ENCODE measurements at regions not wholly inside any gene's neighbourhood (a gene's known extent, or its start where the extent isn't known, plus 50 kb on each side); places are given as distances from the start of the nearest gene placed in this dataset.
"Not testable (repeated sequence)": the region's sequence is repeated elsewhere in the genome, so short reads cannot be mapped to it uniquely, and the experiment has no call there.

DNA sequence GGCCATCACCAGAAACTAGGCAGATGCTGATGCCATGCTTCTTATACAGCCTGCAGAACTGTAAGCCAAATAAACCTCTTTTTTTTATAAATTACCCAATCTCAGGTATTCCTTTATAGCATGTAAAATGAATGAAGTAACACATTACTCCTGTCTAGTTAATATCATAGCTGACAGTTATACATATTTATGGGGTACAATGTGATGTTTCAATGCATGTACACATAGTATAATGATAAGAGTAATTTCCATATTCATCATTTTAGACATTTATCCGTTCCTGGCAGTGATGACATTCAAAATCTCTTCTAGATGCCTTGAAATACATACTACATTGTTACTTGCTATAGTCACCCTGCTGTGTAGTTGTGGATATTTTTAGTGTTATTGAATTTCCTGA, 85.4 kb upstream of the SLC35F3 start:
- peak; percentile 35 for FAIRE-seq
- DNase-seq (ENCODE audit: insufficient read length, low spot score), result no peak

DNA sequence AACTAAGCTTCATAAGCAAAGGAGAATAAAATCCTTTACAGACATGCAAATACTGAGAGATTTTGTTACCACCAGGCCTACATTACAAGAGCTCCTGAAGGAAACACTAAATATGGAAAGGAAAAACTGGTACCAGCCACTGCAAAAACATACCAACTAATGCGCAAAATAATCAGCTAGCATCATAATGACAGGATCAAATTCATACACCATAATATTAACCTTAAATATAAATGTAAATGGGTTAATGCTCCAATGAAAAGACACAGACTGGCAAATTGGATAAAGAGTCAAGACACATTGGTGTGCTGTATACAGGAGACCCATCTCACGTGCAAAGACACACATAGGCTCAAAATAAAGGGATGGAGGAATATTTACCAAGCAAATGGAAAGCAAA, 80.3 kb upstream of the SLC35F3 start:
- not testable (repeated sequence) for DNase-seq (ENCODE audit: insufficient read length, low spot score); FAIRE-seq

More for the DNA sequence above, 85.4 kb upstream of the SLC35F3 start:
- TF ChIP-seq, protein P1, sequence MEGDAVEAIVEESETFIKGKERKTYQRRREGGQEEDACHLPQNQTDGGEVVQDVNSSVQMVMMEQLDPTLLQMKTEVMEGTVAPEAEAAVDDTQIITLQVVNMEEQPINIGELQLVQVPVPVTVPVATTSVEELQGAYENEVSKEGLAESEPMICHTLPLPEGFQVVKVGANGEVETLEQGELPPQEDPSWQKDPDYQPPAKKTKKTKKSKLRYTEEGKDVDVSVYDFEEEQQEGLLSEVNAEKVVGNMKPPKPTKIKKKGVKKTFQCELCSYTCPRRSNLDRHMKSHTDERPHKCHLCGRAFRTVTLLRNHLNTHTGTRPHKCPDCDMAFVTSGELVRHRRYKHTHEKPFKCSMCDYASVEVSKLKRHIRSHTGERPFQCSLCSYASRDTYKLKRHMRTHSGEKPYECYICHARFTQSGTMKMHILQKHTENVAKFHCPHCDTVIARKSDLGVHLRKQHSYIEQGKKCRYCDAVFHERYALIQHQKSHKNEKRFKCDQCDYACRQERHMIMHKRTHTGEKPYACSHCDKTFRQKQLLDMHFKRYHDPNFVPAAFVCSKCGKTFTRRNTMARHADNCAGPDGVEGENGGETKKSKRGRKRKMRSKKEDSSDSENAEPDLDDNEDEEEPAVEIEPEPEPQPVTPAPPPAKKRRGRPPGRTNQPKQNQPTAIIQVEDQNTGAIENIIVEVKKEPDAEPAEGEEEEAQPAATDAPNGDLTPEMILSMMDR (IDR thresholded peaks at IDR 0.05; ENCODE audit: insufficient read depth, missing control alignments), result no peak

DNA sequence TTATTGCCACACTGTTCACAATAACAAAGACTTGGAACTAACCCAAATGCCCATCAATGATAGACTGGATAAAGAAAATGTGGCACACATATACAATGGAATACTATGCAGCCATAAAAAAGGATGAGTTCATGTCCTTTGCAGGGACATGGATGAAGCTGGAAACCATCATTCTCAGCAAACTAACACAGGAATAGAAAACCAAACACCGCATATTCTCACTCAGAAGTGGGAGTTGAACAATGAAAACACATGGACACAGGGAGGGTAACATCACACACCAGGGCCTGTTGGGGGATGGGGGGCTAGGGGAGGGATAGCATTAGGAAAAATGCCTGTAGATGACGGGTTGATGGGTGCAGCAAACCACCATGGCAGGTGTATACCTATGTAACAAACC, 76.5 kb upstream of the SLC35F3 start:
- DNase-seq (ENCODE audit: insufficient read length, low spot score); FAIRE-seq: not testable (repeated sequence)

DNA sequence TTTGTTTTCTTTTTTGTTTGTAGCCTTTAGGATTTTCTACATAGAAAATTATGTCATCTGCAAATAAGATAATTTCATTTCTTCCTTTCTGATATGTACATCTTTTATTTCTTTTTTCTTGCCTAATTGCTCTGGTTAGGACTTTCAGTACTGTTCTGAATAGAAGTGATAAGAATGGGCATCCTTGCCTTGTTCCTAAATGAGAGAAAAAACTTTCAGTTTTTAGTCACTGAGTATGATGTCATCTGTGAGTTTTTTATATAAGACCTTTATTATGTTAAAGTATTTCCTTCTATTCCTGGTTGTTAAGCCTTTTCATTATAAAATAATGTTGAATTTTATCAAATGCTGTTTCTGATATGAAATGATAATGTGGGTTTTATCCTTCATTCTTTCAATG, 76.0 kb upstream of the SLC35F3 start:
- TF ChIP-seq, protein P1 (IDR thresholded peaks at IDR 0.05; ENCODE audit: insufficient read depth, missing control alignments), result no peak
- DNase-seq (ENCODE audit: insufficient read length, low spot score) (no peak), FAIRE-seq (peak; percentile 46)

DNA sequence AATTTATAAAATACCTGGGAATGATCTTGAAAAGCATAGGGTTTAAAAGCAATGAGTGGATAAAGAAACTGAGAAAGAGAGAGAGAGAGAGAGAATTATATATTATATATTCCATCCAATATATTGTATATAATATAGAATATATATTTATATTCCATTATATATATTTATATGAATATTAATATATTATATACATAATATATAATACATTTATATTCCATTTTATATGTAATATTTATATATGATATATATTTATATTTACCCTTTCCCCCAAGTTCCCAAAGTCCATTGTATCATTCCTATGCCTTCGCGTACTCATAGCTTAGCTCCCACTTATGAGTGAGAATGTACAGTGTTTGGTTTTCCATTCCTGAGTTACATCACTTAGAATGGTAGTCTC, 69.9 kb upstream of the SLC35F3 start:
- TF ChIP-seq, protein P1 (IDR thresholded peaks at IDR 0.05; ENCODE audit: insufficient read depth, missing control alignments), result no peak
- FAIRE-seq, result no peak
- no peak for DNase-seq (ENCODE audit: insufficient read length, low spot score)

DNA sequence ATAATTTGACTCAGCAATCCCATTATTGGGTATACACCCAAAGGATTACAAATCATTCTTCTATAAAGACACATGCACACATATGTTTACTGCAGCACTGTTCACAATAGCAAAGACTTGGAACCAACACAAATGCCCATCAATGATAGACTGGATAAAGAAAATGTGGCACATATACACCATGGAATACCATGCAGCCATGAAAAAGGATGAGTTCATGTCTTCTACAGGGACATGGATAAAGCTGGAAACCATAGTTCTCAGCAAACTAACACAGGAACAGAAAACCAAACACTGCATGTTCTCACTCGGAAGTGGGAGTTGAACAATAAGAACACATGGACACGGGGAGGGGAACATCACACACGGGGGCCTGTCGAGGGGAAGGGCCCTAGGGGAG, 66.3 kb upstream of the SLC35F3 start:
- not testable (repeated sequence) for FAIRE-seq

DNA sequence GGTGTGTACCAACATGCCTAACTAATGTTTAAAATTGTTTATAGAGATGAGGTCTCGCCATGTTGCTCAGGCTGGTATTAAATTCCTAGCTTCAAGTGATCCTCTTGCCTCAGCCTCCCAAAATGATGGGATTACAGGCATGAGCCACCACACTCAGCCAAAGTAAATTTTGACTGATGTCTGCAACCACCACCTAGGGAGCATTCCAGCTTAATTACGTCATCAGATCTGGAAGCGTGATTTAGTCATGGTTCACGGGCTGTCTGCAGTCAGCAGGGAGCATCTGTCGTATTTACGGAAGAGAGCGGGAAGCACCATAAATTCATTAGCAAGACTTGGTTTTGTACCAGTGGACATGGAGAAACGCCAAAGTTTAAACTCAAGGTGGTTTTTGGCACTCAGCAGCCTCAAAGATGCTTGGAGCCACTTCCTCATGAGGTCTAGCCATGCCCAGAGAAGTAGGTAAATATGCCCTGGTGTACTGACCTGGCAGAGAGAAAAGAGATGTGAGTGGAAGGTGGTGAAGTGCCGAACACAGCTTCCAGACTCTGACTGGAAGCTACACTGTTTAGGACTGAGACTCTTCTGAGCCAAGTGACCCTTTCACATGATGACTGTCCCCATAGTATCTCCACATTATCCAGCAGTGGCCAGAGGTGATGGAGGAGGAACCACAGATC, 60.8 kb upstream of the SLC35F3 start:
- DNase-seq (ENCODE audit: insufficient read length, low spot score), result no peak
- TF ChIP-seq, protein P1 (IDR thresholded peaks at IDR 0.05; ENCODE audit: insufficient read depth, missing control alignments), result no peak
- FAIRE-seq, result no peak

More for the DNA sequence above, 66.3 kb upstream of the SLC35F3 start:
- DNase-seq (ENCODE audit: insufficient read length, low spot score), result not testable (repeated sequence)

DNA sequence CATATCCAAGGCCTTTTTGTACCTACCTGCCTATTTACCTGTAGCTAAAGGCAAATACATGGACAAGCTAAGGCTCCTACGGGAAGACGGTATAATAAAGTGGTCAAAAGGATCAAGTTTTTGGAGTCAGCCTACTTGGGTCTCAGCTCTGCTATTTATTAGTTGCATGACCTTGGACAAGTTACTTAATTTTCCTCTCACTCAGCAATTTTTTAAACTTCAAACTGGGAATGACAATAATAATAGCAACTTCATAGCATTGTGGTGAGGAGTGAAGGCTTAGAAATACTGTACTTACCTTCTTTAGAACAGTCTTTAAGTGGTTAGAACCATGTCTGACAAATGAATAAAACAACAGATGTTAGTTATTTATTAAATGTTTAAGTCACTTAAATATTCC, 60.2 kb upstream of the SLC35F3 start:
- no peak for FAIRE-seq
- TF ChIP-seq, protein P1 (IDR thresholded peaks at IDR 0.05; ENCODE audit: insufficient read depth, missing control alignments), result no peak

DNA sequence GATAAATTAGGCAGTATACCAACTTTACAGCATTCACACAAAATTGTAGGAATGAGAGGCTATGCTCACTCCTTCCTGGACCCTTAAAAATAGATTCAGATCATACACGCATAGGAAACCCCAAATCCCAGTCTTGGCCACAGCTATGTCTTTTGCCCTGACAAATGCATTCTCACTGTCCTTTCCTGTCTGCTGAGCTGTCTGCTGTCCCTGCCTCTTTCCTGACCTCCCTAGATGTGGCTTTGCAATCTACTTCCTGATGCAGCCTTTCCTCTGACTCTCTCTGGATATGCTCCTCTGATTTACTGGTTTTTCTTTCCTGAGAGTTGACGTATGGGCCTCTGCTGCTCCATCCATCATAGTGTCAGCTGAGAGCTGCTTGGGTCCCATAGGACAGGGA, 59.8 kb upstream of the SLC35F3 start:
- FAIRE-seq, result no peak
- no peak for DNase-seq (ENCODE audit: insufficient read length, low spot score)
- TF ChIP-seq, protein P1 (IDR thresholded peaks at IDR 0.05; ENCODE audit: insufficient read depth, missing control alignments), result no peak

More for the DNA sequence above, 60.2 kb upstream of the SLC35F3 start:
- no peak for DNase-seq (ENCODE audit: insufficient read length, low spot score)

Measured in D721Med (cell line).